GM06990 (cell line): ENCODE measurements at regions not wholly inside any gene's neighbourhood (a gene's known extent, or its start where the extent isn't known, plus 50 kb on each side); places are given as distances from the start of the nearest gene placed in this dataset.
"Not testable (repeated sequence)": the region's sequence is repeated elsewhere in the genome, so short reads cannot be mapped to it uniquely, and the experiment has no call there.

Experiments used
- DNase-seq: peaks from one replicate; pipeline ENCODE4 v3.0.0-alpha.2; 2011; ENCODE audit not compliant: insufficient read length; ENCODE audit errors: extremely low read depth
- H3K27me3 ChIP-seq: replicated peaks from 2 replicates; pipeline ENCODE4 v1.6.0; 2011; ENCODE audit warnings: low read length; ENCODE audit not compliant: control insufficient read depth, insufficient read depth
- H3K36me3 ChIP-seq: 2 replicates; pipeline ENCODE4 v1.5.1; 2011; ENCODE audit warnings: low read length; ENCODE audit not compliant: control insufficient read depth, insufficient read depth
- H3K4me3 ChIP-seq: replicated peaks from 2 replicates; pipeline ENCODE4 v1.5.1; 2011; ENCODE audit warnings: low read depth, mild to moderate bottlenecking, control low read depth, low read length
- TF ChIP-seq, protein P1 (sequence below): IDR thresholded peaks from 2 replicates; pipeline ENCODE4 v1.5.1; 2011; ENCODE audit warnings: low read length, control low read depth, mild to moderate bottlenecking, inconsistent platforms; ENCODE audit not compliant: insufficient read depth, poor library complexity, severe bottlenecking

DNA sequence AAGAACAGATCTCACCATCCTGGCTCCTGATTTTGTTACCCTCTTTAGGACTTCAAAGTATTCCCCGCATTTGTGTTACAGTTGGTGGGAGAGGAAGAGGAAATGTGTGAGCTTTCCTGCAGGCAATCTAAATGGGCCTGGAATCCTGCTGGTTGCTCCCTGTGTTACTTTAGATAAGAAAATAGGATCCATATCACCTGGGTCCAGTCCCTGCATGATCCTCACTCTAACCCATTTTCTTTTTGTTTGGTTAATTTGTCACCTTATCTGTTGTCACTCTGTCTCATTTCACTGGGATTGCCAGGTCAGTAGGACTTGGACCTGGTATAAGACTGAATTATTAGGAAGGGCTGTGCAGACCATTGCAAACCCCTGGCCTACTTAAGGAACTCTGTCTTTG, 175.9 kb upstream of the GJE1 start:
- TF ChIP-seq, protein P1, sequence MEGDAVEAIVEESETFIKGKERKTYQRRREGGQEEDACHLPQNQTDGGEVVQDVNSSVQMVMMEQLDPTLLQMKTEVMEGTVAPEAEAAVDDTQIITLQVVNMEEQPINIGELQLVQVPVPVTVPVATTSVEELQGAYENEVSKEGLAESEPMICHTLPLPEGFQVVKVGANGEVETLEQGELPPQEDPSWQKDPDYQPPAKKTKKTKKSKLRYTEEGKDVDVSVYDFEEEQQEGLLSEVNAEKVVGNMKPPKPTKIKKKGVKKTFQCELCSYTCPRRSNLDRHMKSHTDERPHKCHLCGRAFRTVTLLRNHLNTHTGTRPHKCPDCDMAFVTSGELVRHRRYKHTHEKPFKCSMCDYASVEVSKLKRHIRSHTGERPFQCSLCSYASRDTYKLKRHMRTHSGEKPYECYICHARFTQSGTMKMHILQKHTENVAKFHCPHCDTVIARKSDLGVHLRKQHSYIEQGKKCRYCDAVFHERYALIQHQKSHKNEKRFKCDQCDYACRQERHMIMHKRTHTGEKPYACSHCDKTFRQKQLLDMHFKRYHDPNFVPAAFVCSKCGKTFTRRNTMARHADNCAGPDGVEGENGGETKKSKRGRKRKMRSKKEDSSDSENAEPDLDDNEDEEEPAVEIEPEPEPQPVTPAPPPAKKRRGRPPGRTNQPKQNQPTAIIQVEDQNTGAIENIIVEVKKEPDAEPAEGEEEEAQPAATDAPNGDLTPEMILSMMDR = no peak
- H3K36me3 ChIP-seq = no peaks in the 10 kb centered on the region
- H3K4me3 ChIP-seq = no peak overlapping the region
- no peaks in the 10 kb centered on the region for H3K27me3 ChIP-seq
- no peak for DNase-seq

DNA sequence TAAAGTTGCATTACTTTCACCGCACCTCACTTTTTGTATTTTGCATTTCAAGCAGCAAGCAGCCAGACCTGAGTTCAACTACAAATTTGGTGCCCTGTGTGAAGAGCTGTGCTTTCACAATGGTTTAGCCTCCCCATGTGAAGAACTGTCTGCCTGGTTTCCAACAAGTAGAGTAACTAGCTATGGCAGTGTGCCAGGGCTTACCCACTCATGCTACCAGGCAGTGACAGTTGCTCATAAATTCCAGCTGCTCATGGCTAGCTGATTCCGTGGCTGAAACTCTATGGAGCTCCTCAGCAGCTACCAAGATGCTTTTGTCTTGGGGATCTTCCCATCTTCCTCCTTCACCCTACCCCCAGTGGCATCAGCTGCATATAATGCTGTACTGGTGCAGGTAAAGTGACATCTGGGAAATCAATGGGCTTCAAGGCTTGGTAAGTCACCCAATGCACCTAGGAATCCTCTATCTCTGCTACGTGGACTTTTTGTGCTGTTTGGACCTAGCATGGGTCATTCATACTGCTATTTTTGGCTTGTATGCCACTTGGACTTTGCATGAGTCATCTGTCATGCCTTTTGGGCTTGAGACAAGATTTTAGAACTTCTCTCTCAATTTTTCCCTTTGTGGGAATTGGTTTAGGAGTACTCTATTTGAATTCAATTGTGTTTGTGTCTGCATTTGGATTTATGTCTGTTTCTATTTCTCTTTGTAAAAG, 176.5 kb upstream of the GJE1 start:
- Histone ChIP-seq H3K27me3 (no peaks in the 10 kb centered on the region), H3K36me3 (no peaks in the 10 kb centered on the region), H3K4me3 (no peak overlapping the region)
- TF ChIP-seq, protein P1 = no peak
- DNase-seq = no peak

DNA sequence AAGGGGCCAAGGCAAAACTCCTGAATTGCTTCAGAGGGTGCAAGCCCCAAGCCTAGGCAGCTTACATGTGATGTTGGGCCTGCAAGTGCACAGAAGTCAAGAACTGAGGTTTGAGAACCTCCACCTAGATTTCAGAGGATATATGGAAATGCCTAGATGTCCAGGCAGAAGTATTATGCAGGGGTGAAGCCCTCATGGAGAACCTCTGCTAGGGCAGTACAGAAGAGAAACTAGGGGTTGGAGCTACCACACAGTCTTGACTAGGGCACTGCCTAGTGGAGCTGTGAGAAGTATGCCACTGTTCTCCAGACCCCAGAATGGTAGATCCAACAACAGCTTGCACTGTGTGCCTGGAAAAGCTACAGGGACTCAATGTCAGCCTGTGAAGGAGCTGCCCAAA, 179.7 kb upstream of the GJE1 start:
- DNase-seq = no peak
- no peaks in the 10 kb centered on the region for H3K27me3 ChIP-seq
- TF ChIP-seq, protein P1 = no peak
- H3K36me3 ChIP-seq = no peaks in the 10 kb centered on the region
- H3K4me3 ChIP-seq = no peak overlapping the region

DNA sequence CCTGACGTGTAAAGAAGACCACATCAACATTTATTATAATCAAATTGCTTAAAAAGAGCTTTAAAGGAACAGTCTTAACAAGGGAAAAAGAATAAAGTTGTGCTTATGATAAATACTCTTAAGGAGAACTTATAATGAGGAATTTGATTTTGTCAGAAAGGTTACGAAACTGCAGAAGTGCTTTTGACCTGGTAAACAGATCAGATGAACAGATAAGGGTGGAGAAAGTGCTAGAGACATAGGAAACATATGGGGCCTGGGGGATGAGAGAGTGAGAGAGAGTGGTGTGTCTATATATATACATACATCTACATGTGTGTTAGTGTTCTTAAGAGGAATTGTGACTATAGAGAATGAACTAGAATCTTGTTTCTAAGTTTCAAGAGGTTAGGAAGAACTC, 186.2 kb upstream of the GJE1 start:
- H3K4me3 ChIP-seq = no peak overlapping the region
- no peaks in the 10 kb centered on the region for H3K27me3 ChIP-seq
- no peaks in the 10 kb centered on the region for H3K36me3 ChIP-seq
- DNase-seq = no peak
- TF ChIP-seq, protein P1 = no peak

DNA sequence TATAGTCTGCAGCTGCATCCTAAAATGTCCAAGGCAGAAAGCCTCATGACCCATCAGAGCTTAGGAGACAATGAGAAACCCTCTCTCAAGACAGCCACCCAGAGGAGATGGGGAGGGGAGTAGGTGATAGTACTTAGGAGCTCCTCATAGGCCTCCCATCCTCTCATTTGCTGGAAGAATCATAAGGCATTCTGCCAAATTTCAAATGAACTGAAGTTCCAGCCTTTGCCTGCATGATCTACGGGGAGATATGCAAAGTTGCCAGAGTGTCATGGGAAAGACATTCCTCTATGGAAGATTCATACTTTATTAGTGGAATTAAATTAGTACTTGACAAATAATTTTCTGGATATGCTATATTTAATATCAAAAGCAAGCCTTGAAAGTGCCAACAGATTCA, 194.1 kb upstream of the GJE1 start:
- TF ChIP-seq, protein P1 = no peak
- no peaks in the 10 kb centered on the region for H3K36me3 ChIP-seq
- no peak overlapping the region for H3K4me3 ChIP-seq
- no peak for DNase-seq
- no peaks in the 10 kb centered on the region for H3K27me3 ChIP-seq

DNA sequence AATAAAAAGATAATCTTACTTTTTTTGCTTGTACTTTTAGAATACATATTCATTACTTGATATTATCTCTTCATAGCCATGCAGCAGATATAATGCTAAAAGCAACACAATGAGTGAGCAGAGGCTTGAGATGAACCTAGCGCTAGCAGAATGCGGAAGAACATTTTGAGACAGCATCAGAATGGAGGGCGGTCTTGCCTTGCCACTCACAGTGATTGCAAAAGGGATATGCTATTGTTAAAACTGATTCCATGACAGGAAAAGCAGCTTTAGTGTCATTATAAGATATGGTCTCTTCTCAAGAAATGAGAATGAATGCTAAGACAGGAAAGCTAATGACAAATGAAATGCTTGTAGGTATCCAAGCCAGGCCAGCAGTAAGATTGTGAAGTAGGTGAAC, 200.0 kb upstream of the GJE1 start:
- H3K36me3 ChIP-seq = no peaks in the 10 kb centered on the region
- DNase-seq = no peak
- H3K27me3 ChIP-seq = no peaks in the 10 kb centered on the region
- H3K4me3 ChIP-seq = no peak overlapping the region
- TF ChIP-seq, protein P1 = no peak

DNA sequence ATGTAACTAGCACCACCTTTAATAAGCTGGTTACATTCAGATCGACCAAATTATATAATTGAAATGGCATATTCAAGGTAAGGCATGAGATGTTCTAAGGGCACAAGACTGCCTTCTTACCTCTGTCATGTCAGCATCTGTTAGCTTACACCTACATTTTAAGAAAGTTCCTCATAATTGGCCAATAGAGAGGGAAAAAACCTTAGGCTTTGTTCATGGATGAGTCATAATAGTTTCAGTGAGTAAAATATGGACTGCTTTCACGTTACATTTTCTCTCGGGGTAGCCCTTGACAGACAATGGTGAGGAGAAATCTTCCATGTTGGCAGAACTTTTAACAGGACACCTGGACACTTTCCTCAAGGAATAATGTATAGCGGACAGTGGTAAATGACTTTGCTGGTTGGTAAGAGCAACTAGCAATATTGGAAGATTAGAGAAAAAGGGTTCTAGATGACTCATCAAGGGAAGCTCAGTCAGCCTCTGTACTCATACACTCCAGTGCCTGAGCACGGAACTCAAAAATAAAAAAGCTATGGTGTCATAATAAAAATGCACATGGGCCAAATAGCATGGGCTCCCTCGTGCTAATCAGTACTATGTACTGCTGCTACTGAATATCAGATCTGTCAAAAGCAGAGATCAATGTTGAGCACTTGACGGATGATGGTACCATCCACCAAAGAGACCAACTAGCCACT, 206.4 kb upstream of the GJE1 start:
- not testable (repeated sequence) for DNase-seq, H3K4me3 ChIP-seq, H3K27me3 ChIP-seq, H3K36me3 ChIP-seq
